GM19467 (cell line): ENCODE measurements at regions not wholly inside any gene's neighbourhood (a gene's known extent, or its start where the extent isn't known, plus 50 kb on each side); places are given as distances from the start of the nearest gene placed in this dataset.
"Not testable (repeated sequence)": the region's sequence is repeated elsewhere in the genome, so short reads cannot be mapped to it uniquely, and the experiment has no call there.

Experiments
- ATAC-seq: cut with Tn5 transposase; IDR thresholded peaks from one replicate; pipeline ENCODE4 v1.9.1; 2021; ENCODE audit warnings: mild to moderate bottlenecking, moderate library complexity; ENCODE audit not compliant: unreplicated experiment

GRCh38 chr10:3397846-3398245, 225.3 kb upstream of the PITRM1 start:
- ATAC-seq = no peak

GRCh38 chr10:3397231-3397630, 224.6 kb upstream of the PITRM1 start:
- ATAC-seq = no peak

- no peak for ATAC-seq
Observed at GRCh38 chr10:3396116-3396515, 223.5 kb upstream of the PITRM1 start.

GRCh38 chr10:3395458-3395861, 222.9 kb upstream of the PITRM1 start:
- ATAC-seq = no peak

- ATAC-seq = no peak
Observed at GRCh38 chr10:3395041-3395440, 222.5 kb upstream of the PITRM1 start.

GRCh38 chr10:3393958-3394357, 221.4 kb upstream of the PITRM1 start:
- ATAC-seq = no peak

GRCh38 chr10:3391657-3392056, 219.1 kb upstream of the PITRM1 start:
- no peak for ATAC-seq

- no peak for ATAC-seq
Observed at GRCh38 chr10:3389130-3389529, 216.5 kb upstream of the PITRM1 start.

GRCh38 chr10:3385487-3385886, 212.9 kb upstream of the PITRM1 start:
- no peak for ATAC-seq

GRCh38 chr10:3382092-3382491, 209.5 kb upstream of the PITRM1 start:
- no peak for ATAC-seq

- ATAC-seq = no peak
Observed at GRCh38 chr10:3380406-3381050, 207.9 kb upstream of the PITRM1 start.

- no peak for ATAC-seq
Observed at GRCh38 chr10:3376631-3377030, 204.0 kb upstream of the PITRM1 start.

GRCh38 chr10:3375505-3375904, 202.9 kb upstream of the PITRM1 start:
- ATAC-seq = no peak

- ATAC-seq = no peak
Observed at GRCh38 chr10:3374914-3375313, 202.3 kb upstream of the PITRM1 start.

- not testable (repeated sequence) for ATAC-seq
Observed at GRCh38 chr10:3373374-3374027, 200.9 kb upstream of the PITRM1 start.

- no peak for ATAC-seq
Observed at GRCh38 chr10:3372281-3372680, 199.7 kb upstream of the PITRM1 start.

GRCh38 chr10:3371624-3372023, 199.0 kb upstream of the PITRM1 start:
- ATAC-seq = not testable (repeated sequence)

GRCh38 chr10:3366735-3367405, 194.3 kb upstream of the PITRM1 start:
- ATAC-seq = no peak

GRCh38 chr10:3366043-3366442, 193.5 kb upstream of the PITRM1 start:
- no peak for ATAC-seq

GRCh38 chr10:3365630-3366029, 193.0 kb upstream of the PITRM1 start:
- ATAC-seq = no peak

GRCh38 chr10:3364768-3365480, 192.3 kb upstream of the PITRM1 start:
- no peak for ATAC-seq
